Transverse colon (tissue), 4 donors: ENCODE measurements at regions not wholly inside any gene's neighbourhood (a gene's known extent, or its start where the extent isn't known, plus 50 kb on each side); places are given as distances from the start of the nearest gene placed in this dataset.

Experiments used
- DNase-seq: peaks from one replicate; pipeline ENCODE4 v3.0.0-alpha.2; 2019
- H3K27ac ChIP-seq, 4 donors: fragments of 200-600 bp; sonication (generic); 2 replicates each; pipeline ENCODE4 v1.5.1; 2016 to 2018; ENCODE audit warnings: inconsistent platforms in 4 of 4
- H3K27me3 ChIP-seq: fragments of 200-600 bp; sonication (generic); 2 replicates; pipeline ENCODE4 v1.5.1; 2017; ENCODE audit warnings: inconsistent platforms
- H3K36me3 ChIP-seq, 4 donors: fragments of 200-600 bp; sonication (generic); 2 replicates each; pipeline ENCODE4 v1.5.1; 2017 to 2019; ENCODE audit warnings: inconsistent platforms in 4 of 4
- H3K4me1 ChIP-seq, 4 donors: fragments of 200-600 bp; sonication (generic); 2 replicates each; pipeline ENCODE4 v1.5.1; 2017 to 2020; ENCODE audit warnings: inconsistent platforms in 4 of 4
- H3K4me3 ChIP-seq, 4 donors: fragments of 200-600 bp; sonication (generic); 1 replicate in 1 of 4; 2 replicates in 3 of 4; pipeline versions ENCODE4 v1.5.1 to v1.6.1; 2017 to 2019; ENCODE audit warnings: inconsistent platforms in 4 of 4
- H3K9me3 ChIP-seq, 2 donors: fragments of 200-600 bp; sonication (generic); 2 replicates each; pipeline ENCODE4 v1.5.1; 2017 to 2019; ENCODE audit warnings: inconsistent platforms in 2 of 2
- CTCF ChIP-seq, 5 experiments: fragments of 200-600 bp in 3 of 5; fragments of 450-650 bp in 2 of 5; sonication (generic) in 3 of 5; IDR thresholded peaks; 1 replicate in 2 of 5; 2 replicates in 3 of 5; pipeline ENCODE4 v1.5.1; 2016 to 2017; ENCODE audit warnings: antibody characterized with exemption in 5 of 5, inconsistent platforms in 3 of 5, mild to moderate bottlenecking in 2 of 5, moderate library complexity in 1 of 5
- EP300 ChIP-seq: sonication (generic); formaldehyde crosslinking; IDR thresholded peaks from one replicate; pipeline ENCODE4 v1.6.1; 2017; ENCODE audit warnings: antibody characterized with exemption, low read depth
- POLR2A ChIP-seq: fragments of 450-650 bp; IDR thresholded peaks from one replicate; pipeline ENCODE4 v1.6.1; 2016; ENCODE audit warnings: antibody characterized with exemption, mild to moderate bottlenecking, moderate library complexity
- POLR2AphosphoS5 ChIP-seq, 3 donors: sonication (generic); formaldehyde crosslinking; IDR thresholded peaks; one replicate each; pipeline ENCODE4 v1.6.1; 2016; ENCODE audit warnings: antibody characterized with exemption in 3 of 3
- WGBS, 2 donors: methylation state at CpG; one replicate each; pipeline ENCODE4 v1.1.5; 2018; ENCODE audit warnings: low coverage in 1 of 2; 5-methylcytosine and 5-hydroxymethylcytosine counted together
- in situ Hi-C, 4 donors: fragments of 200-750 bp; cut with MboI; loops; one replicate each; pipeline versions ENCODE4 v1.15.0 to v1.15.1; 2017; ENCODE audit warnings: low sequenced_read_pairs in 3 of 4, low pct_ligation_motif_present in 1 of 4, low pct_unique_long_range_greater_than_20kb in 1 of 4
- intact Hi-C: fragments of 100-400 bp; cut with DNase I; formaldehyde crosslinking; loops from one replicate; pipeline ENCODE4 v1.15.1; 2023; ENCODE audit warnings: low total_unique reads

- Histone ChIP-seq H3K27me3 (no peaks in the 10 kb centered on the region), H3K27ac (no peak overlapping the region), H3K9me3 (no peaks in the 10 kb centered on the region), H3K4me3 (no peak overlapping the region), H3K36me3 (no peaks in the 10 kb centered on the region), H3K4me1 (no peaks in the 10 kb centered on the region)
- in situ Hi-C loops (no loop called here), intact Hi-C loops (no loop called here)
- TF ChIP-seq POLR2AphosphoS5 (IDR thresholded peaks at IDR 0.05) (no peak), EP300 (no peak), CTCF (IDR thresholded peaks at IDR 0.05) (no peak), POLR2A (no peak)
- DNase-seq: no peak
- 70 to 78% methylated on average over 4 to 5 of the region's 5 CpGs for WGBS, 2 donors
Measured at GRCh38 chr14:86790408-86791364, 1202.3 kb downstream of the GALC start.

- 77 to 80% methylated on average over 1 of the region's 1 CpG for WGBS, 2 donors
- in situ Hi-C loops: no loop called here
- no peak for DNase-seq
- TF ChIP-seq POLR2A: no peak
- TF ChIP-seq CTCF (IDR thresholded peaks at IDR 0.05): no peak
- TF ChIP-seq POLR2AphosphoS5 (IDR thresholded peaks at IDR 0.05): no peak
- no peak for TF ChIP-seq EP300
- intact Hi-C loops: no loop called here
- H3K4me3 ChIP-seq: no peak overlapping the region
- H3K36me3 ChIP-seq: no peaks in the 10 kb centered on the region
- H3K4me1 ChIP-seq: no peaks in the 10 kb centered on the region
- H3K9me3 ChIP-seq: no peaks in the 10 kb centered on the region
- no peaks in the 10 kb centered on the region for H3K27me3 ChIP-seq
- H3K27ac ChIP-seq: no peak overlapping the region
Measured at GRCh38 chr14:86788224-86788623, 1204.8 kb downstream of the GALC start.

GRCh38 chr14:86787717-86788116 is 1205.3 kb downstream of the GALC start:
- H3K4me3 ChIP-seq: no peak overlapping the region
- in situ Hi-C loops: no loop called here
- H3K4me1 ChIP-seq: no peaks in the 10 kb centered on the region
- no peaks in the 10 kb centered on the region for H3K36me3 ChIP-seq
- TF ChIP-seq EP300 (no peak), POLR2AphosphoS5 (IDR thresholded peaks at IDR 0.05) (no peak)
- H3K27me3 ChIP-seq: no peaks in the 10 kb centered on the region
- intact Hi-C loops: no loop called here
- no peak overlapping the region for H3K27ac ChIP-seq
- DNase-seq: no peak
- H3K9me3 ChIP-seq: no peaks in the 10 kb centered on the region
- WGBS, 2 donors: 60 to 68% methylated on average over 1 to 3 of the region's 3 CpGs

- in situ Hi-C loops: no loop called here
- Histone ChIP-seq H3K36me3 (no peaks in the 10 kb centered on the region), H3K9me3 (no peaks in the 10 kb centered on the region), H3K4me1 (no peaks in the 10 kb centered on the region), H3K27ac (no peak overlapping the region), H3K4me3 (no peak overlapping the region), H3K27me3 (no peaks in the 10 kb centered on the region)
- no peak for DNase-seq
- intact Hi-C loops: no loop called here
- 86 to 88% methylated on average over 5 to 6 of the region's 6 CpGs for WGBS, 2 donors
- TF ChIP-seq CTCF (IDR thresholded peaks at IDR 0.05) (no peak), POLR2A (no peak), POLR2AphosphoS5 (IDR thresholded peaks at IDR 0.05) (no peak), EP300 (no peak)
Measured at GRCh38 chr14:86782092-86782580, 1210.8 kb downstream of the GALC start.
